ENCODE measurements at regions not wholly inside any gene's neighbourhood (a gene's known extent, or its start where the extent isn't known, plus 50 kb on each side); places are given as distances from the start of the nearest gene placed in this dataset.

- TF ChIP-seq, protein P1, sequence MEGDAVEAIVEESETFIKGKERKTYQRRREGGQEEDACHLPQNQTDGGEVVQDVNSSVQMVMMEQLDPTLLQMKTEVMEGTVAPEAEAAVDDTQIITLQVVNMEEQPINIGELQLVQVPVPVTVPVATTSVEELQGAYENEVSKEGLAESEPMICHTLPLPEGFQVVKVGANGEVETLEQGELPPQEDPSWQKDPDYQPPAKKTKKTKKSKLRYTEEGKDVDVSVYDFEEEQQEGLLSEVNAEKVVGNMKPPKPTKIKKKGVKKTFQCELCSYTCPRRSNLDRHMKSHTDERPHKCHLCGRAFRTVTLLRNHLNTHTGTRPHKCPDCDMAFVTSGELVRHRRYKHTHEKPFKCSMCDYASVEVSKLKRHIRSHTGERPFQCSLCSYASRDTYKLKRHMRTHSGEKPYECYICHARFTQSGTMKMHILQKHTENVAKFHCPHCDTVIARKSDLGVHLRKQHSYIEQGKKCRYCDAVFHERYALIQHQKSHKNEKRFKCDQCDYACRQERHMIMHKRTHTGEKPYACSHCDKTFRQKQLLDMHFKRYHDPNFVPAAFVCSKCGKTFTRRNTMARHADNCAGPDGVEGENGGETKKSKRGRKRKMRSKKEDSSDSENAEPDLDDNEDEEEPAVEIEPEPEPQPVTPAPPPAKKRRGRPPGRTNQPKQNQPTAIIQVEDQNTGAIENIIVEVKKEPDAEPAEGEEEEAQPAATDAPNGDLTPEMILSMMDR (IDR thresholded peaks at IDR 0.05), result no peak
- TF ChIP-seq ZNF263 (CRISPR knock-in tag; IDR thresholded peaks at IDR 0.05; ENCODE audit: low read depth) (no peak), PREB (CRISPR knock-in tag; IDR thresholded peaks at IDR 0.05; ENCODE audit: borderline replicate concordance) (no peak), ZNF671 (CRISPR knock-in tag; IDR thresholded peaks at IDR 0.05) (no peak), TEAD1 (CRISPR knock-in tag; IDR thresholded peaks at IDR 0.05) (no peak), KAT7 (CRISPR knock-in tag; IDR thresholded peaks at IDR 0.05; ENCODE audit: borderline replicate concordance) (no peak), GTF2I (CRISPR knock-in tag; conservative IDR thresholded peaks at IDR 0.05) (no peak)
- TF ChIP-seq, protein P2, sequence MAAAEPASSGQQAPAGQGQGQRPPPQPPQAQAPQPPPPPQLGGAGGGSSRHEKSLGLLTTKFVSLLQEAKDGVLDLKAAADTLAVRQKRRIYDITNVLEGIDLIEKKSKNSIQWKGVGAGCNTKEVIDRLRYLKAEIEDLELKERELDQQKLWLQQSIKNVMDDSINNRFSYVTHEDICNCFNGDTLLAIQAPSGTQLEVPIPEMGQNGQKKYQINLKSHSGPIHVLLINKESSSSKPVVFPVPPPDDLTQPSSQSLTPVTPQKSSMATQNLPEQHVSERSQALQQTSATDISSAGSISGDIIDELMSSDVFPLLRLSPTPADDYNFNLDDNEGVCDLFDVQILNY (CRISPR knock-in tag; IDR thresholded peaks at IDR 0.05), result no peak
- TF ChIP-seq, protein P3, sequence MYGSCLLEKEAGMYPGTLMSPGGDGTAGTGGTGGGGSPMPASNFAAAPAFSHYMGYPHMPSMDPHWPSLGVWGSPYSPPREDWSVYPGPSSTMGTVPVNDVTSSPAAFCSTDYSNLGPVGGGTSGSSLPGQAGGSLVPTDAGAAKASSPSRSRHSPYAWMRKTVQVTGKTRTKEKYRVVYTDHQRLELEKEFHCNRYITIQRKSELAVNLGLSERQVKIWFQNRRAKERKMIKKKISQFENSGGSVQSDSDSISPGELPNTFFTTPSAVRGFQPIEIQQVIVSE (CRISPR knock-in tag; IDR thresholded peaks at IDR 0.05; ENCODE audit: borderline replicate concordance), result no peak
- TF ChIP-seq, protein P4, sequence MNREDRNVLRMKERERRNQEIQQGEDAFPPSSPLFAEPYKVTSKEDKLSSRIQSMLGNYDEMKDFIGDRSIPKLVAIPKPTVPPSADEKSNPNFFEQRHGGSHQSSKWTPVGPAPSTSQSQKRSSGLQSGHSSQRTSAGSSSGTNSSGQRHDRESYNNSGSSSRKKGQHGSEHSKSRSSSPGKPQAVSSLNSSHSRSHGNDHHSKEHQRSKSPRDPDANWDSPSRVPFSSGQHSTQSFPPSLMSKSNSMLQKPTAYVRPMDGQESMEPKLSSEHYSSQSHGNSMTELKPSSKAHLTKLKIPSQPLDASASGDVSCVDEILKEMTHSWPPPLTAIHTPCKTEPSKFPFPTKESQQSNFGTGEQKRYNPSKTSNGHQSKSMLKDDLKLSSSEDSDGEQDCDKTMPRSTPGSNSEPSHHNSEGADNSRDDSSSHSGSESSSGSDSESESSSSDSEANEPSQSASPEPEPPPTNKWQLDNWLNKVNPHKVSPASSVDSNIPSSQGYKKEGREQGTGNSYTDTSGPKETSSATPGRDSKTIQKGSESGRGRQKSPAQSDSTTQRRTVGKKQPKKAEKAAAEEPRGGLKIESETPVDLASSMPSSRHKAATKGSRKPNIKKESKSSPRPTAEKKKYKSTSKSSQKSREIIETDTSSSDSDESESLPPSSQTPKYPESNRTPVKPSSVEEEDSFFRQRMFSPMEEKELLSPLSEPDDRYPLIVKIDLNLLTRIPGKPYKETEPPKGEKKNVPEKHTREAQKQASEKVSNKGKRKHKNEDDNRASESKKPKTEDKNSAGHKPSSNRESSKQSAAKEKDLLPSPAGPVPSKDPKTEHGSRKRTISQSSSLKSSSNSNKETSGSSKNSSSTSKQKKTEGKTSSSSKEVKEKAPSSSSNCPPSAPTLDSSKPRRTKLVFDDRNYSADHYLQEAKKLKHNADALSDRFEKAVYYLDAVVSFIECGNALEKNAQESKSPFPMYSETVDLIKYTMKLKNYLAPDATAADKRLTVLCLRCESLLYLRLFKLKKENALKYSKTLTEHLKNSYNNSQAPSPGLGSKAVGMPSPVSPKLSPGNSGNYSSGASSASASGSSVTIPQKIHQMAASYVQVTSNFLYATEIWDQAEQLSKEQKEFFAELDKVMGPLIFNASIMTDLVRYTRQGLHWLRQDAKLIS (CRISPR knock-in tag; IDR thresholded peaks at IDR 0.05; ENCODE audit: borderline replicate concordance), result no peak
These were observed 255.6 kb upstream of the SDK2 start (continued) for GRCh38 chr17:73899839-73900238.

DNA sequence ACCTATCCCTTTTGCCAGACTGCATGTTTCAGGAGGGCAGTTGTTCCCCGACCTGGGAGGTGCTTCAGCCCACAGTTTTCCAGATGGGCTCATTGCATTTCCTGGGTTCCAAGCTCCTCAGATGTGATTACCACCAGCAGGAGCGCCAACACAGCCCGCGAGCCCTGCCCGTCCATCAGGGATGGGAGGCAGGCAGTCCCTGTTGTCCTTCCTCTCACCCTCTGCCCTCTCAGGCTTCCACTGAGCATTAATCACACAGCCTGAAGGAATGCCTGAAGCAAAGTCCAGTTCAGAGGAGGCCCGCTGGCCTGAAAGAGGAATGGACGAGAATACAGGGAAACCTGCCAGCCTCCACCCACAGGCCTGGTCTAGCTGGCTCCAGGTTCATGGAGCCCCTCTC, 256.3 kb upstream of the SDK2 start:
- Mint-ChIP-seq H3K9me3 (no peaks in the 10 kb centered on the region), H3K4me1 (peaks cover 26% of the 10 kb centered on the region), H3K4me3 (no peak overlapping the region), H3K27ac (no peak overlapping the region), H3K27me3 (ENCODE audit: low read depth) (peaks cover 99% of the 10 kb centered on the region), H3K36me3 (no peaks in the 10 kb centered on the region)
- no peak for DNase-seq (ENCODE audit: low spot score)
- ChIA-PET POLR2A (interaction anchor here (0.5 kb wide), 1 partner anchor 23 kb away, joined by 6 read pairs; no protein-coding TSS in a partner anchor), CTCF (no interaction called here)
- no peak for ATAC-seq
- TF ChIP-seq, protein P5, sequence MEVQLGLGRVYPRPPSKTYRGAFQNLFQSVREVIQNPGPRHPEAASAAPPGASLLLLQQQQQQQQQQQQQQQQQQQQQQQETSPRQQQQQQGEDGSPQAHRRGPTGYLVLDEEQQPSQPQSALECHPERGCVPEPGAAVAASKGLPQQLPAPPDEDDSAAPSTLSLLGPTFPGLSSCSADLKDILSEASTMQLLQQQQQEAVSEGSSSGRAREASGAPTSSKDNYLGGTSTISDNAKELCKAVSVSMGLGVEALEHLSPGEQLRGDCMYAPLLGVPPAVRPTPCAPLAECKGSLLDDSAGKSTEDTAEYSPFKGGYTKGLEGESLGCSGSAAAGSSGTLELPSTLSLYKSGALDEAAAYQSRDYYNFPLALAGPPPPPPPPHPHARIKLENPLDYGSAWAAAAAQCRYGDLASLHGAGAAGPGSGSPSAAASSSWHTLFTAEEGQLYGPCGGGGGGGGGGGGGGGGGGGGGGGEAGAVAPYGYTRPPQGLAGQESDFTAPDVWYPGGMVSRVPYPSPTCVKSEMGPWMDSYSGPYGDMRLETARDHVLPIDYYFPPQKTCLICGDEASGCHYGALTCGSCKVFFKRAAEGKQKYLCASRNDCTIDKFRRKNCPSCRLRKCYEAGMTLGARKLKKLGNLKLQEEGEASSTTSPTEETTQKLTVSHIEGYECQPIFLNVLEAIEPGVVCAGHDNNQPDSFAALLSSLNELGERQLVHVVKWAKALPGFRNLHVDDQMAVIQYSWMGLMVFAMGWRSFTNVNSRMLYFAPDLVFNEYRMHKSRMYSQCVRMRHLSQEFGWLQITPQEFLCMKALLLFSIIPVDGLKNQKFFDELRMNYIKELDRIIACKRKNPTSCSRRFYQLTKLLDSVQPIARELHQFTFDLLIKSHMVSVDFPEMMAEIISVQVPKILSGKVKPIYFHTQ (CRISPR knock-in tag; IDR thresholded peaks at IDR 0.05), result no peak
- TF ChIP-seq MYBL2 (CRISPR knock-in tag; IDR thresholded peaks at IDR 0.05) (no peak), ATF3 (CRISPR knock-in tag; conservative IDR thresholded peaks at IDR 0.05) (no peak), ATF2 (CRISPR knock-in tag; IDR thresholded peaks at IDR 0.05; ENCODE audit: borderline replicate concordance, low read depth) (no peak), ZNF425 (CRISPR knock-in tag; conservative IDR thresholded peaks at IDR 0.05) (no peak)
- TF ChIP-seq, protein P6, sequence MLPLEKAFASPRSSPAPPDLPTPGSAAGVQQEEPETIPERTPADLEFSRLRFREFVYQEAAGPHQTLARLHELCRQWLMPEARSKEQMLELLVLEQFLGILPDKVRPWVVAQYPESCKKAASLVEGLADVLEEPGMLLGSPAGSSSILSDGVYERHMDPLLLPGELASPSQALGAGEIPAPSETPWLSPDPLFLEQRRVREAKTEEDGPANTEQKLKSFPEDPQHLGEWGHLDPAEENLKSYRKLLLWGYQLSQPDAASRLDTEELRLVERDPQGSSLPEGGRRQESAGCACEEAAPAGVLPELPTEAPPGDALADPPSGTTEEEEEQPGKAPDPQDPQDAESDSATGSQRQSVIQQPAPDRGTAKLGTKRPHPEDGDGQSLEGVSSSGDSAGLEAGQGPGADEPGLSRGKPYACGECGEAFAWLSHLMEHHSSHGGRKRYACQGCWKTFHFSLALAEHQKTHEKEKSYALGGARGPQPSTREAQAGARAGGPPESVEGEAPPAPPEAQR (CRISPR knock-in tag; IDR thresholded peaks at IDR 0.05), result no peak
